ENCODE measurements at regions not wholly inside any gene's neighbourhood (a gene's known extent, or its start where the extent isn't known, plus 50 kb on each side); places are given as distances from the start of the nearest gene placed in this dataset.

DNA sequence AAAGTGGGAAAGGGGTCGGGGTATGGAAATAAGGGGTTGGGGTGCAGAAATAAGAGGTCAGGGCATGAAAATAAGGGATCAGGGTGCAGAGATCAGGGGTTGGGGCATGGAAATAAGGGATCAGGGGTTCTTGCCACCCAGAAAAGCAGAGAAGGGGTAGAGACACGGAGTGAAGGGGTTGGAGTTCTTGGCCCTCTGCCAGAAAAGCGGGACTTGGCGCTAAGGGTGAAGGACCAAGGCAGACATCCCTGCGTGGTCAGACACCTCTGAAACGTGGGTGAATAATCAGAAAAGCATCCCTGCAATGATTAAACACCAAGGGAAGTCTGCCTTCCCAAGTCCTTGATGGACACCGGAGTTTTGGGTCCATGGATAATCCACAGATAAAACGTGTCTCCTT is 1521.6 kb upstream of the SLC39A10 start:
- no peak overlapping the region for H4K91ac ChIP-seq (replicated peaks; ENCODE audit: insufficient read length, low read length)
- H3K4ac ChIP-seq (replicated peaks; ENCODE audit: insufficient read length, low read depth, low read length) = no peak overlapping the region
- no peak overlapping the region for H3K14ac ChIP-seq (ENCODE audit: insufficient read length)
- H3K36me3 ChIP-seq (ENCODE audit: control insufficient read depth in 2 of 4, insufficient read depth in 4 of 4, low read length in 3 of 4) = peaks cover 0 to 2% (median 0%) of the 10 kb centered on the region in 4 experiments; a peak in 1 of 8 replicates
- no peak overlapping the region for H4K8ac ChIP-seq (ENCODE audit: extremely low read depth, insufficient read depth, low read length)
- H2AK5ac ChIP-seq (ENCODE audit: low read depth, low read length) = no peak overlapping the region
- H3K56ac ChIP-seq (replicated peaks; ENCODE audit: insufficient read length, low read depth, low read length) = no peak overlapping the region
- TF ChIP-seq KDM5A (IDR thresholded peaks at IDR 0.05; ENCODE audit: low read length) = no peak
- H3K4me3 ChIP-seq (ENCODE audit: extremely low read depth in 1 of 4, insufficient read depth in 2 of 4, low read depth in 3 of 4, low read length in 4 of 4) = no peak overlapping the region
- H4K5ac ChIP-seq (ENCODE audit: insufficient read length, low read depth, low read length) = no peak overlapping the region
- CTCF ChIA-PET (ENCODE audit: partially characterized antibody) = no interaction called here
- no peak overlapping the region for H2BK120ac ChIP-seq (replicated peaks; ENCODE audit: low read depth, low read length)
- no peak overlapping the region for H2BK20ac ChIP-seq (ENCODE audit: low read length)
- H3K4me2 ChIP-seq (ENCODE audit: insufficient read depth in 1 of 2, low read depth in 2 of 2, low read length in 2 of 2) = no peak overlapping the region
- H3K23me2 ChIP-seq (ENCODE audit: low read depth, low read length) = no peaks in the 10 kb centered on the region
- peaks cover 6 to 8% of the 10 kb centered on the region in 2 experiments; a peak in 2 of 4 replicates for H3K9me3 ChIP-seq (ENCODE audit: insufficient read depth in 2 of 2, low read depth in 1 of 2, low read length in 1 of 2)
- no peaks in the 10 kb centered on the region for H4K20me1 ChIP-seq (replicated peaks in 1 of 2; ENCODE audit: control insufficient read depth in 1 of 2, insufficient read depth in 2 of 2, low read length in 2 of 2)
- no peak overlapping the region for H3K27ac ChIP-seq (ENCODE audit: low read depth, low read length)
- FAIRE-seq = no peak
- H3K4me1 ChIP-seq (replicated peaks in 1 of 4; ENCODE audit: control insufficient read depth in 3 of 4, insufficient read depth in 4 of 4, low read length in 3 of 4) = peaks cover 0 to 4% (median 0%) of the 10 kb centered on the region in 4 experiments; a peak in 1 of 7 replicates
- no peaks in the 10 kb centered on the region for H3K79me2 ChIP-seq (ENCODE audit: control insufficient read depth in 1 of 2, insufficient read depth in 2 of 2, low read length in 2 of 2)
- H2BK15ac ChIP-seq (ENCODE audit: low read length) = no peak overlapping the region
- H2BK12ac ChIP-seq (ENCODE audit: low read depth, low read length) = no peak overlapping the region
- POLR2A ChIA-PET (ENCODE audit: partially characterized antibody) = no interaction called here
- H3K23ac ChIP-seq (ENCODE audit: insufficient read length) = no peak overlapping the region
- no peak overlapping the region for H3K18ac ChIP-seq (ENCODE audit: extremely low read depth, low read length)
- no peak for DNase-seq (ENCODE audit: low read depth in 1 of 2, low spot score in 2 of 2)
- no peaks in the 10 kb centered on the region for H3K27me3 ChIP-seq (replicated peaks in 1 of 4; ENCODE audit: control insufficient read depth in 3 of 4, extremely low read depth in 1 of 4, insufficient read depth in 3 of 4, low read length in 3 of 4)
- WGBS, 2 experiments (ENCODE audit: extremely low coverage in 1 of 2, insufficient coverage in 1 of 2, insufficient read length in 1 of 2, insufficient replicate concordance in 2 of 2, low coverage in 1 of 2, low lambda C conversion rate in 2 of 2, missing lambda C conversion rate in 1 of 2) = 98% methylated on average over 6 of the region's 8 CpGs; no CpG with 5 or more reads in 1 of the 2 experiments
- H2BK5ac ChIP-seq (ENCODE audit: low read depth, low read length) = no peak overlapping the region; the same call in 1 of the 2 replicates
- H3K9ac ChIP-seq (replicated peaks in 1 of 4; ENCODE audit: extremely low read depth in 1 of 4, low read depth in 3 of 4, low read length in 3 of 4) = no peak overlapping the region
- H2AFZ ChIP-seq (ENCODE audit: low read length) = no peak overlapping the region
- H3K79me1 ChIP-seq (ENCODE audit: low read depth, low read length) = no peaks in the 10 kb centered on the region
